Prostate gland (tissue), 2 donors: ENCODE measurements at regions not wholly inside any gene's neighbourhood (a gene's known extent, or its start where the extent isn't known, plus 50 kb on each side); places are given as distances from the start of the nearest gene placed in this dataset.

Experiments used
- CTCF ChIP-seq, 4 experiments: fragments of 200-600 bp in 2 of 4; fragments of 450-650 bp in 2 of 4; sonication (generic) in 2 of 4; IDR thresholded peaks; 1 replicate in 3 of 4; 2 replicates in 1 of 4; pipeline ENCODE4 v1.5.1; 2016 to 2019; ENCODE audit warnings: antibody characterized with exemption in 4 of 4, mild to moderate bottlenecking in 2 of 4, moderate library complexity in 2 of 4
- POLR2A ChIP-seq: fragments of 450-650 bp; IDR thresholded peaks from one replicate; pipeline ENCODE4 v1.6.1; 2016; ENCODE audit warnings: antibody characterized with exemption, mild to moderate bottlenecking
- POLR2AphosphoS5 ChIP-seq: sonication (generic); formaldehyde crosslinking; IDR thresholded peaks from one replicate; pipeline ENCODE4 v1.6.1; 2017; ENCODE audit warnings: antibody characterized with exemption

GRCh38 chr11:79906164-79906563 lies 465.3 kb upstream of the TENM4 start:
- no peak for TF ChIP-seq POLR2A
- TF ChIP-seq CTCF (IDR thresholded peaks at IDR 0.05) = no peak
- no peak for TF ChIP-seq POLR2AphosphoS5
